ENCODE measurements at regions not wholly inside any gene's neighbourhood (a gene's known extent, or its start where the extent isn't known, plus 50 kb on each side); places are given as distances from the start of the nearest gene placed in this dataset.

GRCh38 chr10:71134732-71135211, 77.6 kb upstream of the UNC5B start:
- TF ChIP-seq CTCF (conservative IDR thresholded peaks at IDR 0.05 in 1 of 2, IDR thresholded peaks at IDR 0.05 in 1 of 2; ENCODE audit: extremely low read depth in 1 of 2, insufficient read depth in 1 of 2, low read depth in 1 of 2, low read length in 2 of 2) (no peak), EZH2 (IDR thresholded peaks at IDR 0.05; ENCODE audit: borderline replicate concordance, low read length) (no peak)
